ENCODE measurements at regions not wholly inside any gene's neighbourhood (a gene's known extent, or its start where the extent isn't known, plus 50 kb on each side); places are given as distances from the start of the nearest gene placed in this dataset.

DNA sequence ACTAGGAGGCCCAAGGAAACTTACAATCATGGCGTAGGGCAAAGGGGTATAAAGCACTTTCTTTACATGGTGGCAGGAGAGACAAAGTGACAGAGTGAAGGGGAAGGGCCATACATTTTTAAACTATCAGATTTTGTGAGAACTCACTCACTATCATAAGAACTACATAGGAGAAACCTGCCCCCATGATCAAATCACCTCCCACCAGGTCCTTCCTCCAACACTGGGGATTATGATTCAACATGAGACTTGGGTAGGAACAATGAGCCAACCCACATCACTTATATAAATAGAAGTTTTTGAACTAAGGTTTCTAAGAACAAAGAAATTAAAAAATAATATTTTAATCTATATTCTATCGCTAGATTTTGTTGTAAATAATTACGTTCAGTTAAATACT, 460.3 kb upstream of the TYRP1 start:
- 47 to 50% methylated on average over 3 of the region's 3 CpGs for WGBS, 2 experiments (ENCODE audit: low coverage in 1 of 2, low lambda C conversion rate in 2 of 2, missing lambda C conversion rate in 2 of 2)

DNA sequence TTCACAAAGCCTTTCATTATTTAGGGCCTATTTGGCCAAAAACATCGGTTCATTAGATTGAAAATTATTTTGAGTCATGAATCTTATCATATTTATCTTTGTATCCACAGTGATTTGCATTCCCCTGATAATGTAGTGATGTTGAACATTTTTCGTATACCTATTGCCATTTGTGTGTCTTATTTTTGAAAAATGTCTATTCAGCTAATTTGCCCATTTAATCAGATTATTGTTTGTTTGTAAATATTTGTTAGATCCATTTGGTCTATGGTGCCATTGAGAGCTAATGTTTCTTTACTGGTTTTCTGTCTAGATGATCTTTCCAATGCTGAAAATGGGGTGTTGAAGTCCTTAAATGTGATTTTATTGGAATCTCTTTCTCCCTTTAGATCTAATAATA, 439.2 kb upstream of the TYRP1 start:
- no peaks in the 10 kb centered on the region for H4K20me1 ChIP-seq (ENCODE audit: insufficient read depth)
- H3K27ac ChIP-seq: no peak overlapping the region
- DNase-seq: no peak
- no peaks in the 10 kb centered on the region for H3F3A ChIP-seq (ENCODE audit: insufficient read depth)
- TF ChIP-seq EZH2 (IDR thresholded peaks at IDR 0.05; ENCODE audit: insufficient read depth, poor library complexity, severe bottlenecking): no peak
- TF ChIP-seq EZH2phosphoT487 (IDR thresholded peaks at IDR 0.05; ENCODE audit: insufficient read depth, low read depth): no peak
- no peaks in the 10 kb centered on the region for H3K27me3 ChIP-seq (replicated peaks; ENCODE audit: insufficient read depth)
- 4 to 5% methylated on average over 2 of the region's 2 CpGs for WGBS, 2 experiments (ENCODE audit: low coverage in 1 of 2, low lambda C conversion rate in 2 of 2, missing lambda C conversion rate in 2 of 2)
- no peak overlapping the region for H3K4me3 ChIP-seq
- H3K9ac ChIP-seq: no peak overlapping the region
- no peaks in the 10 kb centered on the region for H3K9me2 ChIP-seq (ENCODE audit: insufficient read depth)
- H3K36me3 ChIP-seq (ENCODE audit: low read depth): no peaks in the 10 kb centered on the region
- in situ Hi-C loops (cut with MboI): no loop called here
- no peak overlapping the region for H3K4me2 ChIP-seq (ENCODE audit: unreplicated experiment)
- no peak overlapping the region for H2AFZ ChIP-seq
- peaks cover 3% of the 10 kb centered on the region for H3K9me3 ChIP-seq (ENCODE audit: low read depth)
- H3K79me2 ChIP-seq (ENCODE audit: insufficient read depth): no peaks in the 10 kb centered on the region
- H3K4me1 ChIP-seq (ENCODE audit: insufficient read depth): no peaks in the 10 kb centered on the region

More for the DNA sequence above, 460.3 kb upstream of the TYRP1 start:
- H3K4me1 ChIP-seq (ENCODE audit: insufficient read depth): no peaks in the 10 kb centered on the region
- in situ Hi-C loops (cut with MboI): loop anchor here (25.0 kb wide), 1 partner anchor 96 kb away; no protein-coding TSS in a partner anchor
- no peak overlapping the region for H3K4me3 ChIP-seq
- H4K20me1 ChIP-seq (ENCODE audit: insufficient read depth): no peaks in the 10 kb centered on the region
- H3K9ac ChIP-seq: no peak overlapping the region
- no peaks in the 10 kb centered on the region for H3F3A ChIP-seq (ENCODE audit: insufficient read depth)
- H2AFZ ChIP-seq: no peak overlapping the region
- no peaks in the 10 kb centered on the region for H3K9me3 ChIP-seq (ENCODE audit: low read depth)
- no peaks in the 10 kb centered on the region for H3K9me2 ChIP-seq (ENCODE audit: insufficient read depth)
- H3K79me2 ChIP-seq (ENCODE audit: insufficient read depth): no peaks in the 10 kb centered on the region
- H3K36me3 ChIP-seq (ENCODE audit: low read depth): no peaks in the 10 kb centered on the region
- no peak overlapping the region for H3K4me2 ChIP-seq (ENCODE audit: unreplicated experiment)
- H3K27me3 ChIP-seq (replicated peaks; ENCODE audit: insufficient read depth): no peaks in the 10 kb centered on the region
- TF ChIP-seq EZH2 (IDR thresholded peaks at IDR 0.05; ENCODE audit: insufficient read depth, poor library complexity, severe bottlenecking) (no peak), EZH2phosphoT487 (IDR thresholded peaks at IDR 0.05; ENCODE audit: insufficient read depth, low read depth) (no peak)
- DNase-seq: no peak
- H3K27ac ChIP-seq: no peak overlapping the region

DNA sequence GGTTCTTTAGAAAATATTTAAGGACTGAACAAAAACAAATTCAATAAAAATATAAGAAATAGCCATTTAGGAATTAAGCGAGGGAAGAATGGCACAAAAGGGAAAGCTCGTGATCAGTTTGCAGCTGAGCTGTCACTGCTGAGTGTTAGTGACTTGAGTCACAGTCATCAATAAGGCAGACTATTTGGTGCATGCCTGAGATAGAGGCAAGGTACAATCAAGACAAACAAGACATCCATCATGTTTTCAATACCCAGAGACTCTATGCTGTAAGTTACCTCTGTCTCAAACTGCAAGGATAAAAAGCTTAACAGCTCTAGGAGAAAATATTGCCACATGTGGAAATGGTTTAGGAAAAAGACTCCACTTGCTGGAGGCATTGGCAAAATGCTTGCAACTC, 426.4 kb upstream of the TYRP1 start:
- in situ Hi-C loops (cut with MboI): no loop called here
- H3K4me2 ChIP-seq (ENCODE audit: unreplicated experiment): no peak overlapping the region
- H4K20me1 ChIP-seq (ENCODE audit: insufficient read depth): no peaks in the 10 kb centered on the region
- no peaks in the 10 kb centered on the region for H3K4me1 ChIP-seq (ENCODE audit: insufficient read depth)
- WGBS, 2 experiments (ENCODE audit: low coverage in 1 of 2, low lambda C conversion rate in 2 of 2, missing lambda C conversion rate in 2 of 2): 1 to 16% methylated on average over 2 of the region's 2 CpGs
- no peaks in the 10 kb centered on the region for H3F3A ChIP-seq (ENCODE audit: insufficient read depth)
- no peak for TF ChIP-seq EZH2phosphoT487 (IDR thresholded peaks at IDR 0.05; ENCODE audit: insufficient read depth, low read depth)
- no peak for TF ChIP-seq EZH2 (IDR thresholded peaks at IDR 0.05; ENCODE audit: insufficient read depth, poor library complexity, severe bottlenecking)
- no peaks in the 10 kb centered on the region for H3K9me3 ChIP-seq (ENCODE audit: low read depth)
- no peaks in the 10 kb centered on the region for H3K9me2 ChIP-seq (ENCODE audit: insufficient read depth)
- H3K9ac ChIP-seq: no peak overlapping the region
- H3K4me3 ChIP-seq: no peak overlapping the region
- no peak overlapping the region for H3K27ac ChIP-seq
- no peaks in the 10 kb centered on the region for H3K36me3 ChIP-seq (ENCODE audit: low read depth)
- H3K79me2 ChIP-seq (ENCODE audit: insufficient read depth): no peaks in the 10 kb centered on the region
- no peak overlapping the region for H2AFZ ChIP-seq
- H3K27me3 ChIP-seq (replicated peaks; ENCODE audit: insufficient read depth): no peaks in the 10 kb centered on the region
- DNase-seq: no peak

DNA sequence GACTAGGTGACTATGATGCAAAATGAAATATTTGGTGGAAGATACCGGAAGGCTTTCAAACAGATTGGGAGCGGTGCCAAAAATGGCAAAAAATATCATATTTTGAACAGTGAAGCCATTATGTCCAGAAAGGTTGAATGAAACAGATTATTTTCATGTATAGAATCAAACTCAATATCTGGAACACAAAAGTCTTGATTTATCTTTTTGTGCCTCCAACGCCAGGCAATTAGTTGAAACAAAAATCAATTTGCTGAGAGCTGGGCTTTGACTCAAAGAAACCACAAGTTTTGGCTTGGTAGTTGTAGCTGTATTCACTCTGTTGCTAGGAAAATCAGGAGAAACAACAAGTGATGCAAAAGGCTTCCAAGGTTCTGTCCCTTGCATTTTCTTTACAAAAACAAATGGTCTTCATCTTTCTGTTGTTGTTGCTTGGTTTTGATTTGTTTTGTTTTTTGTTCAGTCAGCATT, 421.7 kb upstream of the TYRP1 start:
- no peak for DNase-seq
- 4 to 8% methylated on average over 3 of the region's 3 CpGs for WGBS, 2 experiments (ENCODE audit: low coverage in 1 of 2, low lambda C conversion rate in 2 of 2, missing lambda C conversion rate in 2 of 2)
- Histone ChIP-seq H3K9me3 (ENCODE audit: low read depth) (no peaks in the 10 kb centered on the region), H3K4me1 (ENCODE audit: insufficient read depth) (no peaks in the 10 kb centered on the region), H4K20me1 (ENCODE audit: insufficient read depth) (no peaks in the 10 kb centered on the region), H3K9ac (no peak overlapping the region), H3K4me2 (ENCODE audit: unreplicated experiment) (no peak overlapping the region), H3K27me3 (replicated peaks; ENCODE audit: insufficient read depth) (no peaks in the 10 kb centered on the region), H3K9me2 (ENCODE audit: insufficient read depth) (no peaks in the 10 kb centered on the region), H3K4me3 (no peak overlapping the region), H3F3A (ENCODE audit: insufficient read depth) (no peaks in the 10 kb centered on the region), H3K27ac (no peak overlapping the region), H3K79me2 (ENCODE audit: insufficient read depth) (no peaks in the 10 kb centered on the region), H2AFZ (no peak overlapping the region), H3K36me3 (ENCODE audit: low read depth) (no peaks in the 10 kb centered on the region)
- in situ Hi-C loops (cut with MboI): no loop called here
- TF ChIP-seq EZH2 (IDR thresholded peaks at IDR 0.05; ENCODE audit: insufficient read depth, poor library complexity, severe bottlenecking) (no peak), EZH2phosphoT487 (IDR thresholded peaks at IDR 0.05; ENCODE audit: insufficient read depth, low read depth) (no peak)

All from GM23248 (cell line).